ENCODE measurements at regions not wholly inside any gene's neighbourhood (a gene's known extent, or its start where the extent isn't known, plus 50 kb on each side); places are given as distances from the start of the nearest gene placed in this dataset.

GRCh38 chr22:35475545-35475944, 65.1 kb upstream of the RASD2 start:
- no peak for TF ChIP-seq CTCF (IDR thresholded peaks at IDR 0.05; ENCODE audit: low read depth, low read length)
- in situ Hi-C loops (cut with HindIII; ENCODE audit: low sequenced_read_pairs) = no loop called here
- DNase-seq (ENCODE audit: low read depth, low spot score) = no peak
- no peak overlapping the region for H3K4me3 ChIP-seq (ENCODE audit: low read depth, low read length)

GRCh38 chr22:35476341-35476740, 64.3 kb upstream of the RASD2 start:
- in situ Hi-C loops (cut with HindIII; ENCODE audit: low sequenced_read_pairs) = no loop called here
- DNase-seq (ENCODE audit: low read depth, low spot score) = peak; percentile 38
- no peak for TF ChIP-seq CTCF (IDR thresholded peaks at IDR 0.05; ENCODE audit: low read depth, low read length)
- H3K4me3 ChIP-seq (ENCODE audit: low read depth, low read length) = no peak overlapping the region

GRCh38 chr22:35477911-35478582, 62.6 kb upstream of the RASD2 start:
- in situ Hi-C loops (cut with HindIII; ENCODE audit: low sequenced_read_pairs) = no loop called here
- H3K4me3 ChIP-seq (ENCODE audit: low read depth, low read length) = no peak overlapping the region
- peak; percentile 64 for DNase-seq (ENCODE audit: low read depth, low spot score)
- TF ChIP-seq CTCF (IDR thresholded peaks at IDR 0.05; ENCODE audit: low read depth, low read length) = no peak

GRCh38 chr22:35478633-35479107, 62.0 kb upstream of the RASD2 start:
- H3K4me3 ChIP-seq (ENCODE audit: low read depth, low read length) = no peak overlapping the region
- no peak for TF ChIP-seq CTCF (IDR thresholded peaks at IDR 0.05; ENCODE audit: low read depth, low read length)
- in situ Hi-C loops (cut with HindIII; ENCODE audit: low sequenced_read_pairs) = no loop called here
- no peak for DNase-seq (ENCODE audit: low read depth, low spot score)

- H3K4me3 ChIP-seq (ENCODE audit: low read depth, low read length) = no peak overlapping the region
- TF ChIP-seq CTCF (IDR thresholded peaks at IDR 0.05; ENCODE audit: low read depth, low read length) = no peak
- in situ Hi-C loops (cut with HindIII; ENCODE audit: low sequenced_read_pairs) = no loop called here
- DNase-seq (ENCODE audit: low read depth, low spot score) = no peak
Measured at GRCh38 chr22:35479359-35479758, 61.3 kb upstream of the RASD2 start.

- H3K4me3 ChIP-seq (ENCODE audit: low read depth, low read length) = no peak overlapping the region
- no peak for TF ChIP-seq CTCF (IDR thresholded peaks at IDR 0.05; ENCODE audit: low read depth, low read length)
- in situ Hi-C loops (cut with HindIII; ENCODE audit: low sequenced_read_pairs) = no loop called here
- DNase-seq (ENCODE audit: low read depth, low spot score) = peak; percentile 63
Measured at GRCh38 chr22:35479985-35480550, 60.6 kb upstream of the RASD2 start.

All from astrocyte of the spinal cord (primary cell).